Lung (tissue), 11 donors: ENCODE measurements at regions not wholly inside any gene's neighbourhood (a gene's known extent, or its start where the extent isn't known, plus 50 kb on each side); places are given as distances from the start of the nearest gene placed in this dataset.

Experiments used
- ATAC-seq: fragments of 200-7000 bp; cut with Tn5 transposase; one replicate; pipeline ENCODE4 v1.9.1; 2020; ENCODE audit warnings: moderate number of reproducible peaks; ENCODE audit not compliant: insufficient read depth, low FRiP score
- DNase-seq, 3 donors: peaks; one replicate each; pipeline ENCODE4 v3.0.0-alpha.2; 2013 to 2017
- H3K27ac ChIP-seq, 2 donors: one replicate each; pipeline ENCODE4 v1.5.1; 2013; ENCODE audit warnings: mild to moderate bottlenecking in 2 of 2, moderate library complexity in 2 of 2, control low read depth in 1 of 2, inconsistent platforms in 1 of 2, low read depth in 1 of 2, low read length in 1 of 2
- H3K27me3 ChIP-seq, 3 donors: one replicate each; pipeline ENCODE4 v1.5.1; 2013; ENCODE audit warnings: low read length in 2 of 3; ENCODE audit not compliant: control insufficient read depth in 3 of 3, insufficient read depth in 3 of 3
- H3K36me3 ChIP-seq, 4 donors: one replicate each; pipeline ENCODE4 v1.5.1; 2013; ENCODE audit warnings: low read length in 4 of 4, mild to moderate bottlenecking in 1 of 4, moderate library complexity in 1 of 4; ENCODE audit not compliant: control insufficient read depth in 4 of 4, insufficient read depth in 4 of 4
- H3K4me1 ChIP-seq, 5 donors: one replicate each; pipeline ENCODE4 v1.5.1; 2013; ENCODE audit warnings: low read length in 5 of 5, mild to moderate bottlenecking in 2 of 5, moderate library complexity in 1 of 5; ENCODE audit not compliant: control insufficient read depth in 5 of 5, insufficient read depth in 5 of 5
- H3K4me3 ChIP-seq: one replicate; pipeline ENCODE4 v1.5.1; 2013; ENCODE audit warnings: mild to moderate bottlenecking, control low read depth, moderate library complexity
- H3K9ac ChIP-seq, 2 donors: one replicate each; pipeline ENCODE4 v1.5.1; 2013; ENCODE audit warnings: low read length in 2 of 2, control low read depth in 1 of 2; ENCODE audit not compliant: insufficient read depth in 1 of 2
- H3K9me3 ChIP-seq, 4 donors: one replicate each; pipeline ENCODE4 v1.5.1; 2013; ENCODE audit warnings: low read length in 3 of 4, mild to moderate bottlenecking in 1 of 4, moderate library complexity in 1 of 4; ENCODE audit not compliant: control insufficient read depth in 4 of 4, insufficient read depth in 3 of 4
- WGBS, 2 donors: extraction: QIAGEN DNeasy Blood & Tissue Kit; methylation state at CpG; one replicate each; pipeline ENCODE4 v1.1.7; 2013; 5-methylcytosine and 5-hydroxymethylcytosine counted together
- TF ChIP-seq, protein P1 (sequence below): IDR thresholded peaks from 2 replicates; pipeline ENCODE4 v1.5.1; 2012; ENCODE audit warnings: mild to moderate bottlenecking; ENCODE audit errors: control extremely low read depth, extremely low read depth
- donor health status: control.
- donor health status: control.
- donor health status: Bipolar disorder and iron deficiency.
- donor health status: healthy.
- donor health status: DM: yes; HTN: yes; CAD: no.

DNA sequence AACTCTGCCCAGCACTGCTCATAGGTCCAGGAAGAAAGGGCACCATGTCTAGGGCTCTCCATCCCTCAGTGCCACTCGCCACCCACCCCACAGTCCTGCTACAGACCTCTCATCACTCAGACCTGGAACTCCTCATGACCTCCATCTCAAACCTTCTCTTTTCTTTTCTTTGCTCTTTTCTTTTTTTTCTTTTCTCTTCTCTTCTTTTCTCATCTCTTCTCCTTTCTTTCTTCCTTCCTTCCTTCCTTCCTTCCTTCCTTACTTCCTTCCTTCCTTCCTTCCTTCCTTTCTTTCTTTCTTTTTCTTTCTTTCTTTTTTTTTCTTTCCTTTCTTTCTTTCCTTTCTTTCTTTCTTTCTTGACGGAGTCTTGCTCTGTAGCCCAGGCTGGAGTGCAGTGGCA is 122.2 kb downstream of the KLF6 start:
- DNase-seq: no peak
- TF ChIP-seq, protein P1, sequence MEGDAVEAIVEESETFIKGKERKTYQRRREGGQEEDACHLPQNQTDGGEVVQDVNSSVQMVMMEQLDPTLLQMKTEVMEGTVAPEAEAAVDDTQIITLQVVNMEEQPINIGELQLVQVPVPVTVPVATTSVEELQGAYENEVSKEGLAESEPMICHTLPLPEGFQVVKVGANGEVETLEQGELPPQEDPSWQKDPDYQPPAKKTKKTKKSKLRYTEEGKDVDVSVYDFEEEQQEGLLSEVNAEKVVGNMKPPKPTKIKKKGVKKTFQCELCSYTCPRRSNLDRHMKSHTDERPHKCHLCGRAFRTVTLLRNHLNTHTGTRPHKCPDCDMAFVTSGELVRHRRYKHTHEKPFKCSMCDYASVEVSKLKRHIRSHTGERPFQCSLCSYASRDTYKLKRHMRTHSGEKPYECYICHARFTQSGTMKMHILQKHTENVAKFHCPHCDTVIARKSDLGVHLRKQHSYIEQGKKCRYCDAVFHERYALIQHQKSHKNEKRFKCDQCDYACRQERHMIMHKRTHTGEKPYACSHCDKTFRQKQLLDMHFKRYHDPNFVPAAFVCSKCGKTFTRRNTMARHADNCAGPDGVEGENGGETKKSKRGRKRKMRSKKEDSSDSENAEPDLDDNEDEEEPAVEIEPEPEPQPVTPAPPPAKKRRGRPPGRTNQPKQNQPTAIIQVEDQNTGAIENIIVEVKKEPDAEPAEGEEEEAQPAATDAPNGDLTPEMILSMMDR: no peak
- no peak for ATAC-seq
- no peaks in the 10 kb centered on the region for H3K36me3 ChIP-seq
- H3K9ac ChIP-seq: no peak overlapping the region
- H3K4me3 ChIP-seq: no peak overlapping the region
- peaks cover 0 to 2% (median 0%) of the 10 kb centered on the region in 4 donors for H3K9me3 ChIP-seq
- WGBS, 2 donors: 92 to 98% methylated on average over 2 of the region's 2 CpGs
- no peak overlapping the region for H3K27ac ChIP-seq
- H3K4me1 ChIP-seq: peaks cover 0 to 2% (median 0%) of the 10 kb centered on the region in 5 donors
- H3K27me3 ChIP-seq: no peaks in the 10 kb centered on the region

DNA sequence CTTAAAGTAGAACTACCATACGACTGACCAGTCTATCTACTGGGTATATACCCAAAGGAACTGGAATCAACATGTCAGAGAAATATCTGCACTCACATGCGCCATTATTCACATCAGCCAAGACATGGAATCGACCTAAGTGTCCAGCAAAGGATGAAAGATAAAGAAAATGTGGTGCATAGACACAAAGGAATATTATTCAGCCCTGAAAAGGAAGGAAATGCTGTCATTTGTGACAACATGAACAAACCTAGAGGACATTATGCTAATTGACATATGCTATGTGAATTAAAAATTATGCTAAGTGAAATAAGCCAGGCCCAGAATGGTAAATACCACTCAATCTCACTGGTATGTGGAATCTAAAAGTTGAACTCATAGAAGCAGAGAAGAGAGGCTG is 123.7 kb downstream of the KLF6 start:
- WGBS, 2 donors: 92 to 93% methylated on average over 3 of the region's 3 CpGs
- DNase-seq (no peak), ATAC-seq (no peak)
- H3K4me1 ChIP-seq: peaks cover 0 to 2% (median 0%) of the 10 kb centered on the region in 5 donors
- no peak overlapping the region for H3K9ac ChIP-seq
- TF ChIP-seq, protein P1: no peak
- H3K4me3 ChIP-seq: no peak overlapping the region
- H3K27me3 ChIP-seq: no peaks in the 10 kb centered on the region
- H3K9me3 ChIP-seq: peaks cover 0 to 2% (median 0%) of the 10 kb centered on the region in 4 donors
- no peaks in the 10 kb centered on the region for H3K36me3 ChIP-seq
- H3K27ac ChIP-seq: no peak overlapping the region

DNA sequence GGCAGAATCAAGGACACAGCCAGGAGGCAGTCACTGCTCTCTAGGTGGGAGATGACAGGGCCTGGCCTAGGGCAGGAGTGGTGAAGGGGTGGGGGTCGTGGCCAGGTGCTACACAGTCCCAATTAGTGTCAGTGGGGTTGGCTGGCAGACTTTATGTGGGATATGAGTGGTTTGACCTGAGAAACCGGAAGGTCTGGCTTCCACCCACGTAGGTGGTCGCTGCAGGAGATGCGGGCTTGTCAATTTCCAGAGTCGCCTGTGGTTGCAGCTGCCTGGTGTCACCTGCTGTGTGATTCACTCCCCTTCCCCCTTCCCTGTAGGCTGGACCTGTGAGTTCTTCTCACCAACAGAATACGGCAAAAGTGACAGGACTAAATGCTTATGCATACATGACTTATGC is 124.3 kb downstream of the KLF6 start:
- Histone ChIP-seq H3K9me3 (peaks cover 0 to 2% (median 0%) of the 10 kb centered on the region in 4 donors), H3K27ac (no peak overlapping the region), H3K36me3 (no peaks in the 10 kb centered on the region), H3K27me3 (no peaks in the 10 kb centered on the region), H3K4me3 (no peak overlapping the region), H3K9ac (no peak overlapping the region), H3K4me1 (peaks cover 0 to 2% (median 0%) of the 10 kb centered on the region in 5 donors)
- DNase-seq: no peak
- WGBS, 2 donors: 82 to 86% methylated on average over 7 of the region's 7 CpGs
- TF ChIP-seq, protein P1: no peak
- no peak for ATAC-seq
